ENCODE measurements at regions not wholly inside any gene's neighbourhood (a gene's known extent, or its start where the extent isn't known, plus 50 kb on each side); places are given as distances from the start of the nearest gene placed in this dataset.
"Not testable (repeated sequence)": the region's sequence is repeated elsewhere in the genome, so short reads cannot be mapped to it uniquely, and the experiment has no call there.

GRCh38 chr1:91095321-91095720 is 73.5 kb upstream of the ZNF644 start:
- not testable (repeated sequence) for DNase-seq (ENCODE audit: low spot score)

- DNase-seq (ENCODE audit: low spot score): no peak
Observed at GRCh38 chr1:91092503-91092902, 70.7 kb upstream of the ZNF644 start.

GRCh38 chr1:91091812-91092211 is 70.0 kb upstream of the ZNF644 start:
- no peak for DNase-seq (ENCODE audit: low spot score)

- no peak for DNase-seq (ENCODE audit: low spot score)
Observed at GRCh38 chr1:91080650-91081049, 58.8 kb upstream of the ZNF644 start.

GRCh38 chr1:91078859-91079258 is 57.0 kb upstream of the ZNF644 start:
- no peak for DNase-seq (ENCODE audit: low spot score)

- no peak for DNase-seq (ENCODE audit: low spot score)
Observed at GRCh38 chr1:91076834-91077233, 55.0 kb upstream of the ZNF644 start.

- no peak for DNase-seq (ENCODE audit: low spot score)
Observed at GRCh38 chr1:91075233-91076135, 53.6 kb upstream of the ZNF644 start.

GRCh38 chr1:91073299-91073698 is 51.5 kb upstream of the ZNF644 start:
- no peak for DNase-seq (ENCODE audit: low spot score)

- DNase-seq (ENCODE audit: low spot score): no peak
Observed at GRCh38 chr1:91071838-91072237, 50.0 kb upstream of the ZNF644 start.

Measured in hepatic stellate cell (primary cell).